ENCODE measurements at regions not wholly inside any gene's neighbourhood (a gene's known extent, or its start where the extent isn't known, plus 50 kb on each side); places are given as distances from the start of the nearest gene placed in this dataset.

- no peak overlapping the region for H2AFZ ChIP-seq (ENCODE audit: insufficient read depth, low read depth, low read length, poor library complexity, severe bottlenecking)
- ChIA-PET CTCF (no interaction called here), POLR2A (no interaction called here)
- no peak overlapping the region for H3K4me3 Mint-ChIP-seq
- no peak overlapping the region for H3K4me3 ChIP-seq (ENCODE audit: control extremely low read depth in 1 of 5, extremely low read depth in 1 of 5, insufficient read depth in 1 of 5, low read depth in 2 of 5, low read length in 4 of 5)
- no peaks in the 10 kb centered on the region for H3K9me3 Mint-ChIP-seq (ENCODE audit: insufficient read depth)
- 50% methylated on average over 1 of the region's 1 CpG for WGBS (ENCODE audit: insufficient coverage)
- H3K27ac Mint-ChIP-seq: no peak overlapping the region
- H3K36me3 ChIP-seq (replicated peaks in 1 of 2; ENCODE audit: control extremely low read depth in 1 of 2, control insufficient read depth in 1 of 2, extremely low read depth in 1 of 2, insufficient read depth in 2 of 2, low read length in 1 of 2): no peaks in the 10 kb centered on the region
- ATAC-seq (ENCODE audit: low read depth) (no peak), DNase-seq (no peak)
- intact Hi-C loops (cut with micrococcal nuclease): no loop called here
- H3K27me3 ChIP-seq (replicated peaks in 1 of 4; ENCODE audit: control extremely low read depth in 1 of 4, control insufficient read depth in 3 of 4, insufficient read depth in 4 of 4, low read length in 3 of 4): peaks cover 0 to 8% (median 0%) of the 10 kb centered on the region in 4 experiments
- H3K79me2 ChIP-seq (ENCODE audit: control insufficient read depth, insufficient read depth, low read length): no peaks in the 10 kb centered on the region
- H3K4me1 ChIP-seq (ENCODE audit: control insufficient read depth in 2 of 2, insufficient read depth in 2 of 2, low read length in 2 of 2): no peaks in the 10 kb centered on the region
- H3K9ac ChIP-seq (ENCODE audit: low read length): no peak overlapping the region
- no peak overlapping the region for H3K27ac ChIP-seq (ENCODE audit: low read length in 2 of 2)
- no peak overlapping the region for H3K4me2 ChIP-seq (replicated peaks; ENCODE audit: low read depth, low read length, poor library complexity, severe bottlenecking)
- peaks cover 0 to 3% (median 0%) of the 10 kb centered on the region in 3 donors for H3K9me3 ChIP-seq (ENCODE audit: control extremely low read depth in 1 of 3, control insufficient read depth in 2 of 3, insufficient read depth in 1 of 3, low read length in 2 of 3)
- H3K27me3 Mint-ChIP-seq: peaks cover 12% of the 10 kb centered on the region
- H3K4me1 Mint-ChIP-seq: peaks cover 7% of the 10 kb centered on the region
- no peaks in the 10 kb centered on the region for H4K20me1 ChIP-seq (ENCODE audit: control insufficient read depth, insufficient read depth, low read length, poor library complexity, severe bottlenecking)
- TF ChIP-seq EZH2 (IDR thresholded peaks at IDR 0.05; ENCODE audit: borderline replicate concordance, insufficient read depth, low read depth, low read length, poor library complexity, severe bottlenecking): no peak
- TF ChIP-seq CTCF (IDR thresholded peaks at IDR 0.05): no peak
Observed at GRCh38 chr1:37100310-37100709, 66.0 kb upstream of the GRIK3 start.

- H3K36me3 ChIP-seq (replicated peaks in 1 of 2; ENCODE audit: control extremely low read depth in 1 of 2, control insufficient read depth in 1 of 2, extremely low read depth in 1 of 2, insufficient read depth in 2 of 2, low read length in 1 of 2): no peaks in the 10 kb centered on the region
- H3K9me3 ChIP-seq (ENCODE audit: control extremely low read depth in 1 of 3, control insufficient read depth in 2 of 3, insufficient read depth in 1 of 3, low read length in 2 of 3): no peaks in the 10 kb centered on the region
- TF ChIP-seq EZH2 (IDR thresholded peaks at IDR 0.05; ENCODE audit: borderline replicate concordance, insufficient read depth, low read depth, low read length, poor library complexity, severe bottlenecking): no peak
- TF ChIP-seq CTCF (IDR thresholded peaks at IDR 0.05): no peak
- H3K27ac ChIP-seq (ENCODE audit: low read length in 2 of 2): no peak overlapping the region
- no peaks in the 10 kb centered on the region for H3K79me2 ChIP-seq (ENCODE audit: control insufficient read depth, insufficient read depth, low read length)
- no peaks in the 10 kb centered on the region for H3K9me3 Mint-ChIP-seq (ENCODE audit: insufficient read depth)
- no peak overlapping the region for H3K4me2 ChIP-seq (replicated peaks; ENCODE audit: low read depth, low read length, poor library complexity, severe bottlenecking)
- intact Hi-C loops (cut with micrococcal nuclease): no loop called here
- no peak overlapping the region for H3K9ac ChIP-seq (ENCODE audit: low read length)
- H3K27ac Mint-ChIP-seq: no peak overlapping the region
- CTCF ChIA-PET: no interaction called here
- peaks cover 0 to 8% (median 0%) of the 10 kb centered on the region in 4 experiments for H3K27me3 ChIP-seq (replicated peaks in 1 of 4; ENCODE audit: control extremely low read depth in 1 of 4, control insufficient read depth in 3 of 4, insufficient read depth in 4 of 4, low read length in 3 of 4)
- H3K4me3 ChIP-seq (ENCODE audit: control extremely low read depth in 1 of 5, extremely low read depth in 1 of 5, insufficient read depth in 1 of 5, low read depth in 2 of 5, low read length in 4 of 5): no peak overlapping the region
- H3K4me3 Mint-ChIP-seq: no peak overlapping the region
- H2AFZ ChIP-seq (ENCODE audit: insufficient read depth, low read depth, low read length, poor library complexity, severe bottlenecking): no peak overlapping the region
- peaks cover under 1% of the 10 kb centered on the region for H3K4me1 Mint-ChIP-seq
- peaks cover 12% of the 10 kb centered on the region for H3K27me3 Mint-ChIP-seq
- WGBS (ENCODE audit: insufficient coverage): 81% methylated on average over 2 of the region's 2 CpGs
- no peaks in the 10 kb centered on the region for H3K4me1 ChIP-seq (ENCODE audit: control insufficient read depth in 2 of 2, insufficient read depth in 2 of 2, low read length in 2 of 2)
- H4K20me1 ChIP-seq (ENCODE audit: control insufficient read depth, insufficient read depth, low read length, poor library complexity, severe bottlenecking): no peaks in the 10 kb centered on the region
- DNase-seq: no peak
- POLR2A ChIA-PET: no interaction called here
- no peak for ATAC-seq (ENCODE audit: low read depth)
Observed at GRCh38 chr1:37102656-37103382, 68.5 kb upstream of the GRIK3 start.
